ENCODE measurements at regions not wholly inside any gene's neighbourhood (a gene's known extent, or its start where the extent isn't known, plus 50 kb on each side); places are given as distances from the start of the nearest gene placed in this dataset.
"Not testable (repeated sequence)": the region's sequence is repeated elsewhere in the genome, so short reads cannot be mapped to it uniquely, and the experiment has no call there.

- no peak for DNase-seq (ENCODE audit: low read depth)
Measured at GRCh38 chr2:8337321-8337720, 344.5 kb upstream of the ID2 start.

GRCh38 chr2:8342407-8342806, 339.4 kb upstream of the ID2 start:
- no peak for DNase-seq (ENCODE audit: low read depth)

GRCh38 chr2:8343031-8343430, 338.8 kb upstream of the ID2 start:
- no peak for DNase-seq (ENCODE audit: low read depth)

GRCh38 chr2:8344144-8345097, 337.4 kb upstream of the ID2 start:
- no peak for DNase-seq (ENCODE audit: low read depth)

- no peak for DNase-seq (ENCODE audit: low read depth)
Measured at GRCh38 chr2:8345200-8345599, 336.7 kb upstream of the ID2 start.

- no peak for DNase-seq (ENCODE audit: low read depth)
Measured at GRCh38 chr2:8346208-8346607, 335.6 kb upstream of the ID2 start.

- DNase-seq (ENCODE audit: low read depth) = no peak
Measured at GRCh38 chr2:8346706-8347430, 335.0 kb upstream of the ID2 start.

- DNase-seq (ENCODE audit: low read depth) = not testable (repeated sequence)
Measured at GRCh38 chr2:8348911-8349310, 332.9 kb upstream of the ID2 start.

- no peak for DNase-seq (ENCODE audit: low read depth)
Measured at GRCh38 chr2:8352296-8352695, 329.6 kb upstream of the ID2 start.

GRCh38 chr2:8352989-8353388, 328.9 kb upstream of the ID2 start:
- no peak for DNase-seq (ENCODE audit: low read depth)

GRCh38 chr2:8355102-8355859, 326.6 kb upstream of the ID2 start:
- DNase-seq (ENCODE audit: low read depth) = no peak

- DNase-seq (ENCODE audit: low read depth) = no peak
Measured at GRCh38 chr2:8357738-8358518, 323.9 kb upstream of the ID2 start.

- DNase-seq (ENCODE audit: low read depth) = no peak
Measured at GRCh38 chr2:8361930-8362329, 319.9 kb upstream of the ID2 start.

- DNase-seq (ENCODE audit: low read depth) = no peak
Measured at GRCh38 chr2:8363161-8363560, 318.7 kb upstream of the ID2 start.

- no peak for DNase-seq (ENCODE audit: low read depth)
Measured at GRCh38 chr2:8364668-8365067, 317.2 kb upstream of the ID2 start.

- no peak for DNase-seq (ENCODE audit: low read depth)
Measured at GRCh38 chr2:8365331-8365910, 316.4 kb upstream of the ID2 start.

- DNase-seq (ENCODE audit: low read depth) = no peak
Measured at GRCh38 chr2:8367833-8368232, 314.0 kb upstream of the ID2 start.

GRCh38 chr2:8368463-8368862, 313.4 kb upstream of the ID2 start:
- no peak for DNase-seq (ENCODE audit: low read depth)

GRCh38 chr2:8369522-8369921, 312.3 kb upstream of the ID2 start:
- no peak for DNase-seq (ENCODE audit: low read depth)

- DNase-seq (ENCODE audit: low read depth) = no peak
Measured at GRCh38 chr2:8370258-8370802, 311.5 kb upstream of the ID2 start.

- no peak for DNase-seq (ENCODE audit: low read depth)
Measured at GRCh38 chr2:8371653-8372052, 310.2 kb upstream of the ID2 start.

Measured in ELR (cell line).